GM18499 (cell line): ENCODE measurements at regions not wholly inside any gene's neighbourhood (a gene's known extent, or its start where the extent isn't known, plus 50 kb on each side); places are given as distances from the start of the nearest gene placed in this dataset.

ENCODE experiments used
- ATAC-seq: cut with Tn5 transposase; IDR thresholded peaks from one replicate; pipeline ENCODE4 v1.9.1; 2021; ENCODE audit warnings: moderate number of reproducible peaks; ENCODE audit not compliant: insufficient read depth, unreplicated experiment

GRCh38 chr11:31919175-31919574 lies 108.1 kb upstream of the PAX6 start:
- no peak for ATAC-seq

DNA sequence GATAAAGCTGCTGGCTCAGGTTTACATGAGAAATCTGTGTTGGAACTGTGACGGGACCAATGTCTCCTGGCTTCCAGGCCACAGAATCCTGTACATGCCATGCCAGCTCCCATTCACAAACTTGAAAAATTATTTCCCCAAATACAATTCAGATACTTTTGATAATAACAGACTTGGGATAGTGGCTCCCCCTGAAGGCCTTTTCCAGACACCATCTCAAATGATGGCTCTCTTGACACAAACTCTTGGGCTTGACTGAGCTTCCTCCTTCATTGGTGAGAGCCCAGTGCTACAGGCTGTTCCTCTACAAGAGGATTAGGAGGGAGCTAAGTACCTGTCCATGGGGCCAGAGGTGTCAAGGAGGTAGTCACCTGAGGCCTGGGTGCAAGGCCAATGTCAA lies 104.7 kb upstream of the PAX6 start:
- ATAC-seq = no peak

- ATAC-seq = peak; percentile 85
Measured at GRCh38 chr11:31913985-31914384, 102.9 kb upstream of the PAX6 start.

DNA sequence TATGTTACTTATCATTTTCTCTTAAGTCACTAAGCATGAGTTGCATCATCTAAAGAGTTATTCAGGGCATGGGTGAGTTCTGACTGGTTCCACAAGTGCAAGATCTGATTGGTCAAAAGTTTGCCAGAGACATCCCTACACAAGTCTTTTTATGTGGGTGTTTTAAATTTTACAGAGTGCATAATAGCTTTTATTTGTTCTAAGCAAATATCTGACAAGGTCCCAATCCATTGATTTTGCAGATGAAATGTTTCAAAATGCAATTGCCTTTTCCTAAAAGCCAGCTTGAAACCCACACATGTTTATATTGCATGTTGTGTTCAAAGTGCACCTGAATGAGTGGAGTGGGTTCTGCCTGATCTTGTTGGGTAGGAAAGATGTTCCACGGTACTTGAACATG lies 101.7 kb upstream of the PAX6 start:
- no peak for ATAC-seq

- no peak for ATAC-seq
Measured at GRCh38 chr11:31910950-31911576, 99.9 kb upstream of the PAX6 start.

DNA sequence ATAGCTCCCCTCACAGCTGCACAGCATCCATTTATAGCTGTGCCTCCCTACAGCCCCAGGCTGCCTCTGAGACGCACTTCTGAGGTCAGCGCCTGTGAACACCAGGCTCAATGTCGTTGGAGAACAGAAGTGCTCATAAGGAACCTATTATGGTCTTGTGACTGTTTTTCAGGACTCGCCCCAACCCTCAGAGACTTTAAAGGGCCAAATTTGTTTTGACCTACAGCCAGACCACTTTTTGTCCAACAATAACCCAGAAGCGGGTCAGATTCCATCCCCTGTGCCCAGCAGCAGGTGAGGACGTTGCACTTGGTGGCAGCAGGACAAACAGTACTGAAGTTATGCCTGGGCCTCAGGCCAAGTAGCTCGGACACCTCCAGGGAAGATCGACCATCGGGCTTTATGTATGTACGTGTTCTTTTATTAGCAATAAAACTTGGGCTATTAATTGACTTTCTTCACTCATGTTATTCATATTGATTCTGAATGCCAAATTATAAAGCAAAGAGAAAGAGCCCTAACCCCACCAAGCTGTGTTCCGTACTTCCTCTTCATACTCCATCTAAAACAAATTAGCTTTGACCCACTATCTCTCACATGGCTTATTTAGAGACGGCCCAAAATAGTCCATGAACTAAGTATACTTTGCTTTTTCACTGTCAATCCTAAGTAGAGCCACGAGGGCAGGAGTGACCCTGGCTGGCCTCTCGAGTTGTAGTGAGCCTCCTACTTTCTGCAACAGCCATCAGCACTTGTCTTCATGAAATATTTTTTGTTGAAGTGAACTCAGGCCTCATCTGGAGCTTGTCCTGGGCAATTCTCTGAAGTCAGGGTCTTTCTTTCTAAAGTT lies 92.3 kb upstream of the PAX6 start:
- ATAC-seq = no peak

DNA sequence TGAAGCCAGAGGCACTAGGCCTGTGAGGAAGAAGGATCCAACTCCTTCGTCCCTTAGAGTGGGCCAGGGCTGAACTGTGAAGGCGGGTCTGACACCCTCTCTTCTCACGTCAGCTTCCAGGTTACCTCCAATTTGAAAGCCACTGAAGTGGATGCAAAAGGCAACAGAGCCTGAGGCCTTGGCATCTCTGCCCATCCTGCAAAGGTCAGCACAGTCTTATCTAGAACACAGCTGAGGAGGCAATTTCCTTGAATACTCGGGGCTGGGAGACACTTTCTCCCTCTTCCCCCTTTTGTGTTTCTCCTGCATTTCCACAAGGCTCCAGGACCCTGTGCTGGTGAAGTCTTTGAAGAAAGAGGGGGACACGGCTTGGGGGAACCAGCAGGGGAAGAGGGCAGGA lies 91.6 kb upstream of the PAX6 start:
- no peak for ATAC-seq

DNA sequence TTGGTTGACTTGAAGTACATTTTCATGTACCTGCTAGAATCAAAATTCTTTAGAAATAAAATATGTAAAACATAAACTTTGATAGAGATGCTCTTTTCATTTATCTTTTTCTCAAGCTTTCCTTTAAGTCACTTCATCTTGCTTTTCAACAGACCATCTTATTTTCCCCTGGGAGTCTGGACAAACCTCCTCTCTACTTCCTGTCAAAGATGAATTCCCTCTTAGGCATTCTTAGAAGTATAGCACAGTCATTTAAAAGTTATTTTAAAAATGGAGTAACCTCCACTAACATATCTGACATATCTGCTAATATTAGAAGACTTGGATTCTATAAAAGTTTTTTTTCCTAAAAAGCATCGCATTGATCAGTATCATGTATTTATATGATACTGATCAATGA lies 84.8 kb upstream of the PAX6 start:
- ATAC-seq = no peak

DNA sequence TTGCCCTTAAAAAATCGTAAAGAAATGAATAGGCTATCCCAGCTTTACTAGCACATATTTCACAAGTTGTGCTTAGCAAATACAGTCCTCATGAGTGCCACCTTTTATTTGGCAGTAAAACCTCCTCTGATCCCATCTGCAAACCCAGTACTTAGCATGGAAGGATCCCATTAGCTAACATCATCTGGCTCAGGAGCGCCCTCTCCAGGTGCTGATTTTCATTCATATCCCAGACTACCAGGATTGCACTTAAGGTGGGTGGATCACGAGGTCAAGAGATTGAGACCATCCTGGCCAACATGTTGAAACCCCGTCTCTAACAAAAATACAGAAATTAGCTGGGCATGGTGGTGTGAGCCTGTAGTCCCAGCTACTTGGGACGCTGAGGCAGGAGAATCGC lies 76.1 kb upstream of the PAX6 start:
- no peak for ATAC-seq

GRCh38 chr11:31884080-31884479 lies 73.0 kb upstream of the PAX6 start:
- ATAC-seq = no peak

DNA sequence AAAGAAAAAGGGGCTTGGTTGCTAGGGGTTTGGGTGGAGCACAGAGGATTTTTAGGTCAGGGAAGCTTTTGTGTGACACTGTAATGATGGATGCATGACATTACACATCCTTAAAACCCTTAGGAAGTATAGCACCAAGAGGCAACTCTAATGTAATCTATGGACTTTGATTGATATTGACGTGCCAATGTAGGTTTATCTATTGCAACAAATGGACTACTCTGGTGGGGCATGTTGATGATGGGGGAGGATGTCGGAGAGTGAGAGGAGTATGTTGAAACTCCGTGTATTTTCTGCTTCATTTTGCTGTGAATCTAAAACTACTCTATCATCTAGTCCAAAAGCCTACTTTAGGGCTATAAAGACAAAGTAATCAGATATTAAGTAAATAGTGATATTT lies 72.3 kb upstream of the PAX6 start:
- no peak for ATAC-seq

- no peak for ATAC-seq
Measured at GRCh38 chr11:31882951-31883392, 71.8 kb upstream of the PAX6 start.

DNA sequence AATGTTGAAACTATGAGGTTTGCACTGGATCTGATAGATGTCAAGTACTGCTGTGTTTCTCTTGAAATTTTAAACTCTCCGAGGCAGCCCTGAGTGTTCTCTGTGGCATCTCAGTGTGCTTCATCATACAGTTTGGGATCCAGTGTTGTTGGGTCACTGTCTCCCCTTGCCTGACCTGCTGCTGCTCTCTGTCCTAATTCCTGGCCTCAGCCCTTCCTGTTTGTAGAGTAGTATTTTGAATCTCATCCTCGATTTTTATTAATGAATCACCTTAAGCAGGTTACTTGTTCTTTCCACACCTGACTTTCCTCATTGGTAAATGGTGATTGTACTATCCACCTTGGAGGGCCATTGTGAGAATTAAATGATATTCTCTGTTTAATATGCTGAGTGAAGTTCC lies 70.7 kb upstream of the PAX6 start:
- ATAC-seq = no peak

GRCh38 chr11:31879681-31880080 lies 68.6 kb upstream of the PAX6 start:
- ATAC-seq = no peak

GRCh38 chr11:31877863-31878262 lies 66.7 kb upstream of the PAX6 start:
- no peak for ATAC-seq

GRCh38 chr11:31877083-31877482 lies 66.0 kb upstream of the PAX6 start:
- no peak for ATAC-seq

DNA sequence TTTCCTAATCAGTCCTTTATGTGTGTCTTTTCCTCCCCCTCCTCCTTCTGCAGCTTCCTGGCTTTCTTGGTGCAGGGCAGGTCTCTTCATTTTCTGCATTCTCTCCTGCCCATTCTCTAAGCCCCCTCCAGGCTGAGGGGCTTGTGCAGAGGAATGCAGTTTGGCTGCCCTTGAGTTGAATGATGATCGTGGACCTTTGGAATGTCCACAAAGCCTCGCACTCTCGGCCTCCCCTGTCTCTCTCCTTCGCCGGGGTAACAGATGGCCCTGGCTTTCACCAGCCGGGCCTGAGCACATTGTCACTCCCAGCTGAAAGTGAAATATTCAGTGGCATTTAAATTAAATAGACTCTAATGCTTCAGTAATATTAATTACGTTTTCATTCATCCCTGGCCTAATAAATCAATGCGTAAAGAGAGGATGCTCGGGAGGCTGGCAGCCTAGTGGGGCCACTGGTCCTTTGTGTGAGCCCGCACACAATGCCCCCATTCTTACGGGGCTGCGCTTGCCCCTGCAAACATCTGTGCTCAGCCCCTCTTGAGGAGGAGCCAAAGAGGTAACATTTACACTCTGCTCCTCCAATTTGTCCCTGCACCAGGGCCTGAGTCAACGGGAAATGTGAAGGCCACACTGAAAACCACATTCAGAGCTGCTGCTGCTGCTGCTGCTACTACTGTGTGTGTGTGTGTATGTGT lies 64.9 kb upstream of the PAX6 start:
- ATAC-seq = no peak

DNA sequence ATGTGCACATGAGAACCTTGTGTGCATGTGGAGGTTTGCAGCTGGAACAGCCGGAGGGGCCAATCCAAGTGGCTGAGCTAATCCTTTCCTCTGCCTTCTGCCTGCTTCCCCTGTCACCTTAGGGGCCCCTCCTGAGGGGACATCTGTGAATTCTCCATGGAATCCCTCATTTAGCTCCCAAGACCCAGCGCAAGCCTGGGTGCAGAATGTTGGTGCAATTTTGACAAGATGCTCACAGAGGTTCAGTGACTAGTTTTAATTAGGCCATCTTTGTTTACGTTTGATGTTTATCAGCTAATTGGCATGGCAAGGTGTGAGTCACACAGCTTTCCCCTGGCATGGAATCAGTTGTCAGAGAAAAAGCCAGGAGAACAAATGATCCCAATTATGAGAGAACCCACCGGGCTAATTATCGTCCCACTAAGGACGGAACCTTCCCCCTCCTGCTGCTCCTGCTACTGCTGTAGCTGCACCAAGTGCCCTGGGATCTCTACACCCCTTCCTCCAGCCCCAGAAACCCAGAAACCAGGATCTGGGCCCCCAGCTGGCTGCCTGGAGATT lies 63.6 kb upstream of the PAX6 start:
- ATAC-seq = no peak

DNA sequence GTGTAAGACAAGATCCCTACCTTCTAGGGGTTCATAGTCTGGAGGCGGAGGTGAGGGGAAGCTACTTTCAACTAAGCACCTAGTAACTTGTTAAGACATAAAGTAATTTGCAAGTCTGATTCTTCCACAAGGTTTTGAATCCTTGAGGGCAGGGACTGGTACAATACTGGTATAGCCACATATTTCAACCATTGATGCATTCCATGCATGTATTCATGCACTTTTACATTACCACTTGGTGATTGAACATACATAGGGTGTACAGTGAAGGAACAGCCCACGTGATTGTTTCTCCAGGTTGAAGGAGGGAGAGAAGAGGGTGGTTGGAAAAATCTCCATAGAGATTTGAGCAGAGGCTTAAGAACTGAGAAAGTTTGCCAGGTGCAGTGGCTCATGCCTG lies 62.0 kb upstream of the PAX6 start:
- no peak for ATAC-seq

GRCh38 chr11:31872076-31872443 lies 60.9 kb upstream of the PAX6 start:
- ATAC-seq = no peak
